ENCODE measurements at regions not wholly inside any gene's neighbourhood (a gene's known extent, or its start where the extent isn't known, plus 50 kb on each side); places are given as distances from the start of the nearest gene placed in this dataset.

DNA sequence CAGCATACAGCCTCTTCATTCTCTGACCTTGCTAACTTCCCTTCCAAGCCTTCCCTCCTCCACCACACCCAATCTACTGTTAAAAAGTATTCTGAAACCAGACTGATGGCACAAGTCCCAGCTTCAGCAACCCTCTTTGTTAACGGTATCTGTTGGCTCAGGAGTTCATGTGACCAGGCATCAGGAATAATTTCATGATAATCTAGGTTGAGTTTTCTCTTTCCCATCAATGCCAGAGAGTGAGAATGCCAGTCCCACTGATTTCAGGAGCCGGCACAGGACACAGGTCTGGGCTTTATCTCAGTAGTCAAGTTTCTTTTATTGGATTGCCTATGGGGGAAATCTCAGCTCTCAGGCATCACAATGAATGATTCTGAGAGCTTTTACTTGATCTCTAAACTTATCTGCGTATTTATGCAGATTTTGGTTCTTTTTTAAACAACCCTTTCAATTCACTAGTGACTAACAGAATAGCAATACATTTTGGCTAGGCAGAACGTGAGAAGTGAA, 231.0 kb upstream of the LYZL1 start:
- Histone ChIP-seq H3K36me3 (no peaks in the 10 kb centered on the region), H3K9me3 (no peaks in the 10 kb centered on the region), H3K27me3 (no peaks in the 10 kb centered on the region), H3K4me3 (no peak overlapping the region)
- no peak for DNase-seq

- no peak overlapping the region for H3K4me3 ChIP-seq
- H3K9me3 ChIP-seq: no peaks in the 10 kb centered on the region
- H3K27me3 ChIP-seq: no peaks in the 10 kb centered on the region
- H3K36me3 ChIP-seq: no peaks in the 10 kb centered on the region
- no peak for DNase-seq
These were observed 224.8 kb upstream of the LYZL1 start for GRCh38 chr10:29063806-29064644.

DNA sequence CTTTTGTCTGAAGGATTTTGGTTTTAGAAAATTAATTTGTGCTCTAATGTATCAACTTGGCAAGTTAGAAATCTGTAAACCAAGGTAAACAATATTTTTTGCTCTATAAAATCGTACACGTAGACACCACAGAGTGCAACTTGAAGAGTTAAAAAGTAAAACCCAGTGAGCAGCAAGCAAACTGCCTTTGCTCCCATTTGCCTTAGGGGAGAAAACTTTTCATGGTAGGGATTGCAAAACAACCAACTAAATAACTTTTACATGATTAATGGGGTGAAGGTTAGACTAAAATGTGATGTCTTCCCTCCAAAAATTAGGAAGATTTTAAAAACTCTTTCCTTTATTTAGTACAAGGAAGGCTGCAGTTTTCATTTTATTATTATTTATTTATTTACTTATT, 224.2 kb upstream of the LYZL1 start:
- DNase-seq: no peak
- Histone ChIP-seq H3K9me3 (no peaks in the 10 kb centered on the region), H3K27me3 (no peaks in the 10 kb centered on the region), H3K36me3 (no peaks in the 10 kb centered on the region), H3K4me3 (no peak overlapping the region)

- H3K36me3 ChIP-seq: no peaks in the 10 kb centered on the region
- H3K27me3 ChIP-seq: no peaks in the 10 kb centered on the region
- H3K4me3 ChIP-seq: no peak overlapping the region
- DNase-seq: peak; percentile 60
- H3K9me3 ChIP-seq: no peaks in the 10 kb centered on the region
These were observed 221.7 kb upstream of the LYZL1 start for GRCh38 chr10:29067161-29067560.

- no peak for DNase-seq
- no peaks in the 10 kb centered on the region for H3K9me3 ChIP-seq
- no peak overlapping the region for H3K4me3 ChIP-seq
- no peaks in the 10 kb centered on the region for H3K36me3 ChIP-seq
- no peaks in the 10 kb centered on the region for H3K27me3 ChIP-seq
These were observed 221.2 kb upstream of the LYZL1 start for GRCh38 chr10:29067628-29068027.

DNA sequence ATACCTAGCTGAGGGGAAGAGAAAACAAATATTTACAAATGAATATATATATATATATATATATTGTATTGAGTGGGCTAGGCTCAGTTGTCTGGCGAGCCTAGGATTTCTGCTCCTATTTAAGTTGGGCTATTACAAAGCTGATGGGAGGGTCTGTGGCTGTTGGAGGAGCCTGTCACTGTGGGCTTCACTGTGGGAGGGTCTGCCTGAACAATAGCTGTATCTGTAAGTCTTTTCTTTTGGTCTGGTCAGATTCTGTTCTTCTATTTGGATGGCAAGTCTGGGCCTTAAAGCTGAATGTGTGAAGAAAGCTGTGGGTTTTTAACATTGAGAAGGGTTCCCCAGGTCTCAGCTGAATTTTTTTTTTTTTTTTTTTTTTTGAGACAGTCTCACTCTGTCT, 220.6 kb upstream of the LYZL1 start:
- Histone ChIP-seq H3K27me3 (no peaks in the 10 kb centered on the region), H3K4me3 (no peak overlapping the region), H3K36me3 (no peaks in the 10 kb centered on the region), H3K9me3 (no peaks in the 10 kb centered on the region)
- no peak for DNase-seq

DNA sequence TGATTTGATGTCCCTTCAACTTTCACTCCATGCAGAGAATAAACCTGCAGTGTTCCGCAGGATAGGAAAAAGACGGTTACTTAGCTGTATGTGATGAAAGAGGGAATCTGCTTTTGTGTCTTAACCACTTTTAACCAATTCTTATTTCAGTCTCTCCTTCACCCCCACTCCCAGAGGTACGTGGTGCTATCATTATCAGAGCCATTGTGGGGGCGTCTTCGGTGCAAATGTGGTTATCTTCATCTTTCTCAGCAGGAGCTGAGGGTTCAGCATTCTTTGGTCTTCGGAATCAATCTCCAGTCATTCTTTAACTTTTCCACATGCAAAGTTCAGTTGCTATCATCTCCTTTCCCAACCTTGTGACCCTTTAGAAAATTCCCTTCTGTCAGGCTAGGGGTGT, 219.9 kb upstream of the LYZL1 start:
- DNase-seq: no peak
- H3K4me3 ChIP-seq: no peak overlapping the region
- no peaks in the 10 kb centered on the region for H3K36me3 ChIP-seq
- H3K9me3 ChIP-seq: no peaks in the 10 kb centered on the region
- H3K27me3 ChIP-seq: no peaks in the 10 kb centered on the region

- no peaks in the 10 kb centered on the region for H3K36me3 ChIP-seq
- no peak for DNase-seq
- H3K27me3 ChIP-seq: no peaks in the 10 kb centered on the region
- H3K9me3 ChIP-seq: no peaks in the 10 kb centered on the region
- H3K4me3 ChIP-seq: no peak overlapping the region
These were observed 218.9 kb upstream of the LYZL1 start for GRCh38 chr10:29069941-29070340.

GRCh38 chr10:29078919-29079318, 210.0 kb upstream of the LYZL1 start:
- no peak overlapping the region for H3K4me3 ChIP-seq
- H3K9me3 ChIP-seq: no peaks in the 10 kb centered on the region
- no peaks in the 10 kb centered on the region for H3K36me3 ChIP-seq
- DNase-seq: no peak
- H3K27me3 ChIP-seq: no peaks in the 10 kb centered on the region

DNA sequence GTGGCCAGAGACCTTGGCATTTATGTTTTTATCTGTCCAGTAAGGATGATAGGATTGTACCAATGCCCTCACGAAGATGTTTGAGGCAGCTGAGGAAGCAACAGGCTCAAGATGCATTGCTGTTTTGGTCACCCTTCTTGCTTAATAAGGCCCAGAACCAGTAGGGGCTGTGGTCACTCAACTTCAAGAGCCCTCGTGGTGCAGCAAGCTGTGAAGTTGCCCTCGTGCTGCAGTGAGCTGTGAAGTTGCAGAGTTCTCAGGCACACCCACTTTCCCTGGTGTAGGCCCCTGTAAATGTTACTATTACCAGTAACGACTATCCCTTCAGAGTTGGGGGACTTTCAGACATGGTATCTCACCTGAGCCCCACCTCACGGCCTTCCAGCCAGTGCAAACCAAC, 207.6 kb upstream of the LYZL1 start:
- no peaks in the 10 kb centered on the region for H3K36me3 ChIP-seq
- no peaks in the 10 kb centered on the region for H3K27me3 ChIP-seq
- DNase-seq: no peak
- H3K4me3 ChIP-seq: no peak overlapping the region
- no peaks in the 10 kb centered on the region for H3K9me3 ChIP-seq

DNA sequence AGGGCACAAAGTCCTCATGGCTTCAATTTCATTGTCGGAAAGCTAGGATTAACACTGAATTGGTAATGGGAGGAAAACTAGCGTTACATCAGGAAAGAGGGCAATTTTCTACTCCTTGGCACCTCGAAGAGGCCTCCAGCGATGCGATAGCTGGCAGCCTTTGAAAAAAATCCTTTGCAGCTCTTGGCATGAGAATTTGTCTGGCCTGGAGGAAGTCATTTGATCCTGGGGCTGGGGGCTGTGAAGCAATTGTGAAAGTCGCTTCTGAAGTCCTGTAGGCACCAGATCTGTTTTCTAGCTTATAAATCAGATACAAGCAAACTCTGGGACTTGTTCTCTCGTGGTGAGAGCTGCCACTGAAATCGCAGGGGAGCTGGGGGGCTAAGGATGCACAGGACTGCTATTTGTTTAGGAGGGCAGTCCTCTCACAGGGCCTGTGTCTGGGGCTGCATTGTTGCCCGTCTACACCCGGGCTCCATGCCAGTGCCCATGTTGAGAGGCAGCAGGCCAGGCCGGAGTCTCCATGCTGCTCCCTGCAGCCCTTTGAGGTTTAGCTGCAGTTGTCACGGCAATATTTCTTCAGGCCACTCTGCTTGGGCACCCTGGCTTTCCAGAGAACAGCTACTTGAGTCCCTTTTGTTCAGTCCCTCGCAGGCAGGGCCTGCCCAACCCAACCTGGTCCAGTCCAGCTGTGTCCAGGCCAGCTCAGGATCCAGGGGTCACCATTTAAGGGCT, 206.8 kb upstream of the LYZL1 start:
- H3K4me3 ChIP-seq: no peak overlapping the region
- no peak for DNase-seq
- H3K9me3 ChIP-seq: no peaks in the 10 kb centered on the region
- H3K27me3 ChIP-seq: no peaks in the 10 kb centered on the region
- H3K36me3 ChIP-seq: no peaks in the 10 kb centered on the region

GRCh38 chr10:29083096-29083495, 205.8 kb upstream of the LYZL1 start:
- H3K9me3 ChIP-seq: no peaks in the 10 kb centered on the region
- H3K36me3 ChIP-seq: no peaks in the 10 kb centered on the region
- H3K4me3 ChIP-seq: no peak overlapping the region
- DNase-seq: peak; percentile 36
- no peaks in the 10 kb centered on the region for H3K27me3 ChIP-seq

DNA sequence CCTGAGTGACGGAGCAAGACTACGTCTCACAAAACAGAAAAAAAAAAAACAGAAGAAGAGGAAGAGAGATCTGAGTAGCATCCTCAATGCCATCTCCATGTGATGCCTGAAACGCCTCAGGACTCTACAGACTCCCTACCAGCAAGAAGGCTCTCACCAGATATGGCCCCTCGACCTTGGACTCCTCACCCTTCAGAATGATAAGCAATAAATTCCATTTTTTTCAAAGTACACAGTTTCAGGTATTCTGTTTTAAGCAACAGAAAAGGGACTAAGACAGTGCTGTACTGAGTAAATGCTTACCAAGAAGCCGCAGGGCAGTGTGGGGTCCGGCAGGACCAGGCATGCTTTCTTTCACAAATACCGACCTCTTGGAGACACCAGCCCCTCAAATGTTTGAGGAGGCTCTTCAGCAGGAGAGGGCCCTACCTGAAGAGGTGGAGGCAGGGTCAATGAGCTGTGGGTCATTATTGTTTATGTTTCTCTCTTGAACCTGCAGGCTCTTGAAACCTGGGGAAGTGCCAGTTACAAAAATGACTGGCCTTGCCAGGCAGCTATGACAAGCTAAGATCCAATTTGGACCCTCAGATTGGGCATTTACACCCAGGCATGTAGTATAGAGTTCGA, 204.1 kb upstream of the LYZL1 start:
- no peak for DNase-seq
- H3K36me3 ChIP-seq: no peaks in the 10 kb centered on the region

GRCh38 chr10:29089091-29089490, 199.8 kb upstream of the LYZL1 start:
- Histone ChIP-seq H3K27me3 (no peaks in the 10 kb centered on the region), H3K4me3 (no peak overlapping the region), H3K36me3 (no peaks in the 10 kb centered on the region), H3K9me3 (no peaks in the 10 kb centered on the region)
- no peak for DNase-seq

More for the DNA sequence above, 204.1 kb upstream of the LYZL1 start:
- Histone ChIP-seq H3K4me3 (no peak overlapping the region), H3K9me3 (no peaks in the 10 kb centered on the region), H3K27me3 (no peaks in the 10 kb centered on the region)

DNA sequence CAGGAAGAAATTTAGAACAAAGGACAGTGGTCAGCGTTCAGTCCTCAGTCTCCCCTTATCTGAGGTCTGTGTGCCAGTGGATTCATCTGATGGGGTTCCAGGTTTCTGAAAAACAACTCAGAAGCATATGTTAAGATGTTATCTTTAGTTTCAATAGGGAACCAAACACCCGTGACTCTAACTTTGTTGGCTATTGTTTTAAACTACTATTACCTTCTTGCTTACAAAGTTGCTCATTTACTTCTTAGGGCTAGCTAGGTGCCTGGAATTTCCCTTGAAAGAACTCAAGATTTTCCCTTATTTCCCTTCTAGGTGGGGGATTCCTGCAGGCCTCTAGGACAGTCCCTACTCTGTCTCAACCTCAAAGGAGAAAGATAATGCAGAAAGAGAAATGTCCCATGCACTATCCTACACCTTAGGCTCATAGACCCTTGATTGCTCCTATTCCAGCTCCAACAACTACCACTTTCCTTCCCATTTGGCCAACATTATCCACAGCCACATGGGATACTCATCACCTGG, 192.5 kb upstream of the LYZL1 start:
- no peak for DNase-seq
- Histone ChIP-seq H3K9me3 (no peaks in the 10 kb centered on the region), H3K27me3 (no peaks in the 10 kb centered on the region), H3K36me3 (no peaks in the 10 kb centered on the region), H3K4me3 (no peak overlapping the region)

GRCh38 chr10:29098423-29098822, 190.4 kb upstream of the LYZL1 start:
- Histone ChIP-seq H3K36me3 (no peaks in the 10 kb centered on the region), H3K9me3 (peaks cover 2% of the 10 kb centered on the region; the same call in 1 of the 2 replicates), H3K4me3 (no peak overlapping the region), H3K27me3 (no peaks in the 10 kb centered on the region)
- DNase-seq: no peak

DNA sequence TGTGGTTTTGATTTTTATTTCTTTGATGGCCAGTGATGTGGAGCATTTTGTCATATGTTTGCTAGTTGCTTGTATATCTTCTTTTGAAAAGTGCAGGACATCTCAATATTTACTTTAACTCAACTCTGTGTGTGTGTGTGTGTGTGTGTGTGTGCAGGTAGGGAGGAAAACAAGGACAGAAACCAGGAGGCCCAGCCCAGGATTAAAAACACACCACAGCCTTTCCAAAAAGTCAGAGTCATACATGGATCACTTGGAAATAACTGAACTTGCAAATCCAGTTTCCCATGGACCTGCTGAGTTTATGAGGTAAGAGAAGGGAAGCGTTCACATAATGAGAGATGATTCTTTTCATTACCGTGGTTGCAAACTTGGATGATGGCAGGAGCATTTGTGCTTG, 189.9 kb upstream of the LYZL1 start:
- DNase-seq: no peak
- Histone ChIP-seq H3K9me3 (peaks cover 5% of the 10 kb centered on the region), H3K27me3 (no peaks in the 10 kb centered on the region)

More for the DNA sequence above, 189.9 kb upstream of the LYZL1 start:
- Histone ChIP-seq H3K4me3 (no peak overlapping the region), H3K36me3 (no peaks in the 10 kb centered on the region)

Measured in MG63 (cell line).